GM18505 (cell line): ENCODE measurements at regions not wholly inside any gene's neighbourhood (a gene's known extent, or its start where the extent isn't known, plus 50 kb on each side); places are given as distances from the start of the nearest gene placed in this dataset.

Experiments used
- ATAC-seq: cut with Tn5 transposase; IDR thresholded peaks from one replicate; pipeline ENCODE4 v1.9.1; 2021; ENCODE audit not compliant: unreplicated experiment
- POLR2A ChIP-seq: IDR thresholded peaks from 4 replicates; pipeline ENCODE4 v1.6.1; 2011; ENCODE audit warnings: borderline replicate concordance; ENCODE audit not compliant: insufficient read depth, insufficient read length; ENCODE audit errors: extremely low read depth

DNA sequence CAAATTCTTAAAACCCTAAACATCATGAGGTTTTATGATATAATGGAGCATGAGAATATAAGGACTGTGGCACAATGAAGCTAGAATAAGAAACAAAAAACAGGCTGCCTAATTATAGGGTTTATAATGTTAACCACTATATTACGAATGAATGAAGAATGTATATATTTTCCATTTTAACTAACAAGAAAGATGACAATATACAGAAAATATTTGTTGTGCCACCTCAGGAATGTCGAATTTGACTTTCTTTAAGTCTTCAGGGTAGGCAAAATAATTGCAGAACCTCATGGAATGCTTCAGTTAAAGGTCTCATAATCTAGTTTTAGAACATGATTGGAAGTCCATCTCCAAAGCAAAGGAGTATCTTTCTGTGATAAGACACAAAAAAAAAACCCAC, 282.9 kb upstream of the SLC8A1 start:
- no peak for ATAC-seq

DNA sequence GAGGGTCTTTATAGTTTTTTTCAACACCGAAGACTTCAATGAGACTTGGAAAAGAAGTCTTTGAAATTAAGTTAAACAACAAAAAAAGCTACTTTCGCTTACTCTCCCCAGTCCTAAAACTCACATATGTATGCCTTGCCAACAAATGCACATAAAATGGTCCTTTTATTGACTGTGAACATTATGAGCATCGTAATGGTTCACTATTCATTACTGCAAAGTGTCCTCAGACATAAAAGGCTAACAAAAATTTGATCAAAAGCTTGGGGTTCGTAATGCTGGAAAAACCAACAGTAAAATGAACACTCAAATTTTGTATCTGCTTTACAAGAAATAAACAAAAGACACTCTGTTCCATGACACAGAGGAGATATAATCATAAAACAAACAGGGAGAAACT, 285.3 kb upstream of the SLC8A1 start:
- no peak for ATAC-seq
- no peak for TF ChIP-seq POLR2A

More for the DNA sequence above, 282.9 kb upstream of the SLC8A1 start:
- TF ChIP-seq POLR2A = no peak

DNA sequence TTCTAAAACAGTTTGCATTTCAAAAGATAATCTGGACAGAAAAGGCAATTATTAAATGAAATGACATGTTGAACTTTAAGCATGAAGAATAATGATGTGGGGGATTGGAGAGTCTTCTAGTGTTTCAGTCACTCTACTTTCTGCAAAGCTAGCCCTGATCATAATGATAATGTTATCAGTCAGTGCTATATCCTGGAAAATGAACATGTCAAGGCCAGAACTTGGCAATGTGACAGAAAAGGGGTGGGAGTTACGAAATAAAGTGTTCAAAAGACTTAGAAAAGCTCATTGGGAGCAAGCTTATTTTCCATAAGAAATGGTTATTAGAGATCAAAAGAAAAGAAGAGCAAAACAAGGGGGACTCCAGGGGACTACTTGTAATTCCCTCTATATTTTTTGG, 288.5 kb upstream of the SLC8A1 start:
- no peak for TF ChIP-seq POLR2A
- no peak for ATAC-seq

DNA sequence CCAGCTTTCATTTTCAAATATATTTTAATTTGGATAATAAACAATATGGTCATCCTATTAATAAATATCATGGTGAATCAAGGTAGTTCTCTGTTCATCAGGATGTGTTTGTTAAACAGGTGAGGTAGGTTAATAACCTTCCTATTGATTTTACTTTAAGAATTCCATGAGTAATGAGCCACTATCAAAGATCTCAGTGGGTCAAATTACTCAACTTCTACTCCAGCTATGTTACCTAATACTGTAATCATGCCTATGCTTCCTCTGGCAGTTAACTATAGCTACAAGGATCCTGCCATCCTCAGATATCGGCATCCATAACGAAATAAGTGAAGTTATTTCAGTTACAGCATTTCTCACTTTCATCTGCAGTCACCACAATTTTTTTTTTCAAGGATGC, 289.6 kb upstream of the SLC8A1 start:
- TF ChIP-seq POLR2A = no peak
- no peak for ATAC-seq

DNA sequence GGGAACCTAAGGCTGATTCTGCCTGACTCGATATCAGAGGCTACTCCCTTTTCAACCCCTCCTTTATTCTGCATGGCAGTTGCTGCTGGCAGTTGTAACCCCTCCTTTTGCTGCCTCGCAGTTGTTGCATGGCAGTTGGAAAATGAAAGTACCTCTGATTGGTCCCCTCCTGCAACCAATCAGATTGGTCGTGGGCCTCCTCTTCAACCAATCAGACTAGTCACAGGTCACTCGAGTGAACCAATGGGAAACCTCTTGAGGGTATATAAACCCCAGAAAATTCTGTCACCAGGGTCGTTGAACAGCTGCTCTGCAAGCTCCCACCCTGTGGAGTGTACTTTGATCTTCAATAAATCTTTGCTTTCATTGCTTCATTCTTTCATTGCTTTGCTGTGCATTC, 294.3 kb upstream of the SLC8A1 start:
- ATAC-seq = no peak

DNA sequence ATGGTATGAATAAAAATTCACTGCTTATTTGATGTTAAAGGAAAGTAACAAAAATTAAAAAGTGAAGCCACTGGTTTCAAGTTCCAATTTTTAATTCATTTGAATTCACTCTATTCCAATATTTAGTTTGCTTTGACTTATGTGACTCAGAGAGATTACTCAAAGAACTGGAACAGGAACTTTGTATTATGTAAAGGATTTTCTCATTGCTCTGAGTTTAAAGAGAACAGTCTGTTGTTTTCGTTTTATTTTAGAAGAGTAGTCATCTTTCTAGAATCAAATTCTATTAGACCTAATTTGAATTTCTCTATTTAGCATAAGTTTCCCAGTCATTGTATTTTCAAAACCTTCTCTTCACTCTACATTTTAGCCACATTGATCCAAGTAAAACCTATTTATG, 300.1 kb upstream of the SLC8A1 start:
- ATAC-seq = no peak
- TF ChIP-seq POLR2A = no peak

More for the DNA sequence above, 294.3 kb upstream of the SLC8A1 start:
- no peak for TF ChIP-seq POLR2A

DNA sequence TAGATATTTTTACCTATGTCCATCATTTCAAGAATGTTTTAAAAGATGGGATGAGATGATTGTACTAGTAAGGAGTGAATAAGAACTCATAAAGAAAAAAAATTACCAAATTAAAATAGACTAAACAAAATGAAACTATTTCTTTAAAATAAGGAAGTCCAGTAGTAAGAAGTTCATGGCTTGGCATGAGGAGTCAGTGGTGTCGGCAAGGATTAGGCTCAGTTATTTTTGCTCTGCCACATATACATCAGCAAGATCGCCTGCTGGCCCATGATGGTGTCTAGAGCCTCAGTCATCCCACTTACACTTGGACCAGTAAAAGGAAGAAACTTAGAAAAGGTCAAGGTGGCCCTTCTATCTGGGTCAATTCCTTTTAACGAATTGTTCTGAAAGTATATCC, 300.9 kb upstream of the SLC8A1 start:
- ATAC-seq = no peak
- TF ChIP-seq POLR2A = no peak

DNA sequence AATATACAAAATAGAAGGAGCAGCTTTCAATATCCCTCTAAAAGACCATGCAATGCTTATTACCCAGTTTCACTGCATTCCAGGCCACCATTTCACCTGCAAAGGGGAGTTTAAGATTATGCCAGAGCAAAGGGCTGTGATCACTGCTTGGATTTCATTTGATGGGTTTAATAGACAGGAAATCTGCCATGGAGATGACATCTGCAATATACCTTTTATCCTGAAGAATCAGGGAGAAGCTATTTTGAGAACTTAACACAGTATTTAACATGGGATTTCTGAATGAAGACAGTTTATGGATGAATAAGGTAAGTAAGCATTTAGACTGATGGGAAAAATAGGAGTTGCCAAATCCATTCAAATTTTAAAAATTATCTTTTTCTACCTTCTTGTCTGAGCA, 303.0 kb upstream of the SLC8A1 start:
- no peak for ATAC-seq
- TF ChIP-seq POLR2A = no peak

DNA sequence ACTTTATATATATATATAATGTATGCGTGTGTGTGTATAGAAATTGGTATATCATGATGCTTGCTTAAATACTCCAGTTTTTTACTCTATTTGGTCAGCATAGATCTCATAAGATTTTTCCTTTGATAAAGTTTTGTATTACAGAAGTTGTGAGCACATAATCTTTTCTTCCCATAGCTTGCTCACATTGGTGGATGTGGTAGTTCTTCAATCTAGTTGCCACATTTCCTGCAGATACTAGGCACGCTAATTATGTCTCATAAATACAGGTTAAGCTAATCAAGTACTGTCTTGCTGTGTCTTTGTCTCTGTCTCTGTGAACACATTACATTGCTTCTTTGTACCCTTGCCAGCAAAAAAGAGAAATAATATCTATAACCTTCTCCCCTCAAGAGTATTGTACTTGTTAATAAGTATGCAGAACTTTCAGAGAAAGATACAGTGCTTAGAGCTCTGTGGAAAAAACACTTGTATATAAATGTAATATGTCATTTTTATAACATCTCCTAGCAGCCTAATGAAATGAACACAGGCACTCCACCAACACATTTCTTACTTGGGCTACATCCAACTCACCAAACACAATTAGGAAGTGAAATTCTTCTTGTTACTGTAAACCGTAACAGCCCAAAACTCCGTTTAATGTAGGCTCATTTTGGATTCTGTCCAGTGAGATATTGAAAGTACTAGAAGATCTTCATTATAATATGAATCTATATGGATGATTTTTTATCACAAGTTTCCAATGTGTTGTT, 306.7 kb upstream of the SLC8A1 start:
- TF ChIP-seq POLR2A = no peak
- ATAC-seq = peak; percentile 63

DNA sequence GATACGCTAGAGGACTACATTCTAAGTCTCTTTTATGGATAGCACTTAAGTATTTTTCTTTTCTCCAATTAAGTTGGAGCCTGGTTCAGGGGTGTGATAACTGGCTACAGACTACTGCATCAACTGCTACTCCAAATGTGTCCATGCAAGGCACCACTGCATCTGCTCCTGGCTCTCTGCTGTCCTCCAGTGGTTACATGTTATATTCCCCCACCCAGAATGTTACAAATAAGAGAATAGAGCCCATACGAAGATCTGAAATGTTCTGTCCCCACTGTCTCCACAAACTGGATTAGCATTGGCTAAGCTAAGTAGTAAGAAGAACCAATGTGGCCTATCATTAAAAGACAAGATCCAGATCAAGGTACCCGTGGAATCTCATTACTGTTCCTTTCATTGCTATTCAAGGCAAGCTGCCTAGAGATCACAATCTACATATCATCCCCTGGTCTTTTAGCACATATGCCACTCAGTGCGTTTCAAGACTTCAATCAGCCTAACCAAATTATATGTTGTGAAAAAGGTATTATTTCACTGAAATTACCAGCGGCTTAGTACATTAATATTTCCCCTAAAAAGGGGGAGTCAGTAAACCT, 308.3 kb upstream of the SLC8A1 start:
- TF ChIP-seq POLR2A = no peak
- peak; percentile 56 for ATAC-seq

DNA sequence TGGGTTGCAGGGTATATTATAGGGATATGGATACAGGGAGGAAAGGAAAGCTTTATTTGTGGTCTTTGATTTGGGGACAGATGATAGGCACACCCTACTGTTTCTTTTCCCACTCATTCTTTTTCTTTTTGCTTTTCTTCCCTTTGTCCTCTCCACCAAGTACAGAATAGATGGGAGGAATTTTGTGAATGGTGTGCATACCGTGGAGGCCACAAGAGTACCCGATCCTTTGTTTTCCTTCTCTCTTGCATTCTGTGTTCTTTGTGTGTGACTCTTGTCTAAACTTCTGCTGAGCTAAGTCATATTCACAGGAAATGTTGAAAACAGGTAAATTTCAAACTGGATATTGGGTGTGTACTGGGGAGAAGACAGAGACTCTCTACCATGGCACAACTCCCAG, 321.4 kb upstream of the SLC8A1 start:
- no peak for ATAC-seq
- TF ChIP-seq POLR2A = no peak

DNA sequence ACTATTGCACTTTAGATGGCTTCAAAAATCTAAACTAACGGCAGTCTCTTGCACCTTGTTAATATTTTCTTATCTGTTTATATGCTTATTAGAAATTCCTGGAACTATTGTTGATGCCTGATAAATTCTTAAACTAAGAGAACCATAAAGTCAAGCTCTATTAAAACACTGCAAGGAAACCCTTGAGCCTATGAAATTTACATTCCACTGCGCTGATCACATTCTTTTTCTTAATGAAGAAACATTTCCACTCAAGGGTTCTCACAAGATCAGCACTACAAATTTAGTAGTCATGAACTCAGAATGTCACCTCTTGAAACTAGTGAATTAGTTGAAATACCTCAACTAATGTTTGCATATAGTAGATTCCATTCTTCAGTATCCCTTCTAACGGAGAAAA, 331.8 kb upstream of the SLC8A1 start:
- no peak for ATAC-seq

DNA sequence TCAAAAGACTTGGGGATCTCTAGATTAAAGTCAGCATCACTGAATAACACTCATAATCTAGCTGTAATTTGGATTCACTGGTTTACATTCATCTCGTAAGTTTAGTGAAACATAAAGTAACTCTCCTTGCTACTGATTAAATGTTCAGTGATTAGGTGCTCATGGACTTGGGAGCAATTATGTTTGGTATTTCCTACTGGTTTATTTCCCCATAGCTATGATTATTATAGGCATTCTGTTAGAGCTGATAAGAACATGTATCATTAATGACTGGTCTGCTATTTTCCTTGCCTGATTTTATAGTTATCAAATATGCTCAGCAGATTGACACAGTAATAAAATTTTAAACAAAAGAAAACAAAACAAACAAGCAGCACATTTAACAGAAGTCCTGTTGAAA, 334.7 kb upstream of the SLC8A1 start:
- no peak for TF ChIP-seq POLR2A
- ATAC-seq = no peak

More for the DNA sequence above, 331.8 kb upstream of the SLC8A1 start:
- TF ChIP-seq POLR2A = no peak

DNA sequence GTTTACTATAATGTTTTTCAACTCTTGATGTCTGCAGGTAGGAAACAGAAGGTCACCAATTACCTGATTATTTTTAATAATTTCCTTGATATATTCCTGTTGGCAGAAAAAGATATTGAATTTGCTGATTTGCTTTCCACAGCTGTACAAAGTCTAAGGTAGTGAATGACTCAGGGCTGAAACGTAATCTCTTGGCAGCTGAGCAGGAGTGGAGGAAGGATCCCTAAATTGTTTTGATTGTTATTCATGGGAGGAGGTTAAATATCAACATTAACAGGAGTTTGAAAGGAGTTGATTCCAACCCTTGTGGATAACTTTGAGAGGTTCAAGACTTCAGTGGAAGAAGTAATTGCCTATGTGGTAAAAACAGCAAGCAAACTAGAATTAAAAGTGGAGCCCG, 345.2 kb upstream of the SLC8A1 start:
- no peak for ATAC-seq
- no peak for TF ChIP-seq POLR2A
